HUES64 (cell line): ENCODE measurements at regions not wholly inside any gene's neighbourhood (a gene's known extent, or its start where the extent isn't known, plus 50 kb on each side); places are given as distances from the start of the nearest gene placed in this dataset.

Experiments
- H3K27ac ChIP-seq: 2 replicates; pipeline ENCODE4 v1.7.0; 2013; ENCODE audit warnings: low read depth, low read length, inconsistent platforms
- H3K27me3 ChIP-seq: 2 replicates; pipeline ENCODE4 v1.6.1; 2013; ENCODE audit warnings: mild to moderate bottlenecking, low read length; ENCODE audit not compliant: insufficient read depth
- H3K36me3 ChIP-seq: 2 replicates; pipeline ENCODE4 v1.6.1; 2013; ENCODE audit warnings: mild to moderate bottlenecking, low read length; ENCODE audit not compliant: insufficient read depth
- H3K4me1 ChIP-seq: 2 replicates; pipeline ENCODE4 v1.6.1; 2013; ENCODE audit warnings: mild to moderate bottlenecking, low read length, moderate library complexity; ENCODE audit not compliant: insufficient read depth
- H3K4me3 ChIP-seq: 2 replicates; pipeline ENCODE4 v1.5.1; 2013; ENCODE audit warnings: mild to moderate bottlenecking, low read length, moderate library complexity
- H3K9ac ChIP-seq: 2 replicates; pipeline ENCODE4 v1.6.1; 2013; ENCODE audit warnings: mild to moderate bottlenecking, low read depth, low read length
- H3K9me3 ChIP-seq: 2 replicates; pipeline ENCODE4 v1.6.1; 2013; ENCODE audit warnings: low read depth, low read length; ENCODE audit not compliant: insufficient read depth
- WGBS: fragments of 150-250, 120-280 bp; methylation state at CpG from one replicate; pipeline ENCODE4 v1.1.7; 2013; ENCODE audit warnings: missing lambda C conversion rate; 5-methylcytosine and 5-hydroxymethylcytosine counted together

- WGBS: no CpG with 5 or more reads among the region's 1 CpG
- Histone ChIP-seq H3K4me3 (no peak overlapping the region), H3K9ac (no peak overlapping the region), H3K9me3 (no peaks in the 10 kb centered on the region), H3K36me3 (no peaks in the 10 kb centered on the region), H3K4me1 (no peaks in the 10 kb centered on the region), H3K27ac (no peak overlapping the region), H3K27me3 (no peaks in the 10 kb centered on the region)
Observed at GRCh38 chr4:27846951-27847350, 986.3 kb downstream of the STIM2 start.

DNA sequence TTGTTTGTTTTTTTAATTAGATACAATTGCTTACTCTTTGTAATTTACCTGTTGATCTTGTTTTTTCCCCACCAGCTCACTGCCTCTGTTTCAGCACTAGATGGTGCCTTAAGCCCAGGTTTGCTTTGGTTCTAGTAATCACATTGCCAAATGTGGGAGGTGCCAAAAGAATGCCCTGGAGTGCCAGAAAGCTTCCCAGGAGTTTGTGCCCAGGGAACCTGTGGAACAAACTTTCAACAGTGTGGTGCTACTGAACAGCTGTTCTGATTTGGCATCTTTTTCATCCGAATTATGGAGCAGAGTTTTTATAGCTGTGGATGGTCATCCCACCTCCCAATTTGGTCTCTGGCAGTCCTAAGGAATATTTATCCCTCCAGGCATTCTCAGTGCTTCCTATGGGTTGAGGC, 1000.7 kb downstream of the STIM2 start:
- H3K36me3 ChIP-seq: no peaks in the 10 kb centered on the region
- H3K4me3 ChIP-seq: no peak overlapping the region
- no peaks in the 10 kb centered on the region for H3K27me3 ChIP-seq
- no peak overlapping the region for H3K9ac ChIP-seq
- no peaks in the 10 kb centered on the region for H3K4me1 ChIP-seq
- H3K27ac ChIP-seq: no peak overlapping the region
- 100% methylated on average over 1 of the region's 1 CpG for WGBS
- no peaks in the 10 kb centered on the region for H3K9me3 ChIP-seq

DNA sequence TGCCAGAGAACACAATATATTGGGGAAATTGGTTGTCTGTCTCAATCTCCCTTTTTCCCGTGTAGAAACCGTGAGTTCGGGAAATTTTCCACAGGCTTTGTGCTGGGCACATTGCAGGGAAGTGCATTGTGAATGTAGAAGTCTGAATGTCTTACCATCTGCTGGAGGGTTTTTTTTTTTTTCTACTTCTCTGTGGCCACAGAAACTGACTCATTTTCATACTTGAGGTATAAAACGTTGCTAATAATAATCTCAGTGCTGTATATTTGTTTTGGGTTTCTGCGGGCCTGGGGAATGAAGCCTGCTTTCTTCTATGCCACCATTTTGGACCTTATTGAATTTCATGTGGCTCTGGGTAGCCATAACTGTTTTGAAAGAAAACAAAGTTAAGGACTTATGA, 1001.2 kb downstream of the STIM2 start:
- Histone ChIP-seq H3K27me3 (no peaks in the 10 kb centered on the region), H3K36me3 (no peaks in the 10 kb centered on the region), H3K4me1 (no peaks in the 10 kb centered on the region), H3K4me3 (no peak overlapping the region), H3K27ac (no peak overlapping the region), H3K9me3 (no peaks in the 10 kb centered on the region), H3K9ac (no peak overlapping the region)
- 83% methylated on average over 5 of the region's 5 CpGs for WGBS

DNA sequence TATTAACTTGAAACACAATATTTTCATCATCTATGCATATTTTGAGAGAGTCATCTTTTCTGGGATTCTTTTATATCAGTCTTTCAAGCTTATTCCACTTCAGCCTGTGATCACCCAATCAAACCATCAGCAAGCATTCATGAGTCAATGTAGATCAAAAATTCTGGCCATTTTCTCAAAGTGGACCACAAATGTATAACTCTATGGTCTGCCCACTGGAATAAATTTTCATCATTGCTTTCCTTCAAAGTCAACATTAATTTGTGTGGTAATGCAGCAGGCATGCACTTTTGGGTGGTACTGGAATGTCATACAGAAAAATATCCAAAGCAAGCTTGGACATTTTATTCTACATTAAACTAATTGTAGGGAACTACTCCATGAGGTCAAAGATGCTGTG, 1013.0 kb downstream of the STIM2 start:
- H3K4me3 ChIP-seq: no peak overlapping the region
- H3K36me3 ChIP-seq: no peaks in the 10 kb centered on the region
- H3K9ac ChIP-seq: no peak overlapping the region
- H3K9me3 ChIP-seq: no peaks in the 10 kb centered on the region
- no peak overlapping the region for H3K27ac ChIP-seq
- no peaks in the 10 kb centered on the region for H3K27me3 ChIP-seq
- H3K4me1 ChIP-seq: no peaks in the 10 kb centered on the region

- Histone ChIP-seq H3K27me3 (no peaks in the 10 kb centered on the region), H3K4me3 (no peak overlapping the region), H3K4me1 (no peaks in the 10 kb centered on the region), H3K36me3 (no peaks in the 10 kb centered on the region), H3K9me3 (0 out of 2 replicates have a peak, but pooled peaks cover 6% of the 10 kb centered on the region), H3K9ac (no peak overlapping the region), H3K27ac (no peak overlapping the region)
Observed at GRCh38 chr4:27881705-27882104, 1021.1 kb downstream of the STIM2 start.

DNA sequence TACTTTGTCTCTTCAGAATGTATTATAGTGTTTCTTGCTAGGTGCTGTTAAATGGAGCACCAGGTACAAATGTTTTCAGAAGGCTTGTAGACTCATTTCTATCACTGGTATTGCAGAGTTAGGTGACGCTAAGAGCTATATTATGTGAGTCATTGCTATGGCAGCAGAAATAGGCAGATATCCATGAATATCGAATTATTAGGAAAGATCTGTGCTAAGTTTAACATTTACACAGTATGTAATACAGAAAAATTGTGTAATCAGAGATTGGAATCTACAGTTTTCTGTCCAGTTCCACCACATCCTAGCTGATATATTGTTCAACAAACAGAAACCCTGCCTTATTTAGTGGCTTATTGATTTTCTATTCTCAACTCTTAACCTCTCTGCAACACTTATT, 1025.5 kb downstream of the STIM2 start:
- no peaks in the 10 kb centered on the region for H3K36me3 ChIP-seq
- H3K4me3 ChIP-seq: no peak overlapping the region
- no peak overlapping the region for H3K9ac ChIP-seq
- no peaks in the 10 kb centered on the region for H3K4me1 ChIP-seq
- no peak overlapping the region for H3K27ac ChIP-seq
- WGBS: 97% methylated on average over 2 of the region's 2 CpGs
- no peaks in the 10 kb centered on the region; the same call in 1 of the 2 replicates for H3K9me3 ChIP-seq
- no peaks in the 10 kb centered on the region for H3K27me3 ChIP-seq

- Histone ChIP-seq H3K27me3 (no peaks in the 10 kb centered on the region), H3K4me1 (no peaks in the 10 kb centered on the region), H3K9ac (no peak overlapping the region), H3K9me3 (no peaks in the 10 kb centered on the region; the same call in 1 of the 2 replicates), H3K36me3 (no peaks in the 10 kb centered on the region), H3K4me3 (no peak overlapping the region), H3K27ac (no peak overlapping the region)
- WGBS: no CpG with 5 or more reads among the region's 2 CpGs
Observed at GRCh38 chr4:27887646-27888045, 1027.0 kb downstream of the STIM2 start.

DNA sequence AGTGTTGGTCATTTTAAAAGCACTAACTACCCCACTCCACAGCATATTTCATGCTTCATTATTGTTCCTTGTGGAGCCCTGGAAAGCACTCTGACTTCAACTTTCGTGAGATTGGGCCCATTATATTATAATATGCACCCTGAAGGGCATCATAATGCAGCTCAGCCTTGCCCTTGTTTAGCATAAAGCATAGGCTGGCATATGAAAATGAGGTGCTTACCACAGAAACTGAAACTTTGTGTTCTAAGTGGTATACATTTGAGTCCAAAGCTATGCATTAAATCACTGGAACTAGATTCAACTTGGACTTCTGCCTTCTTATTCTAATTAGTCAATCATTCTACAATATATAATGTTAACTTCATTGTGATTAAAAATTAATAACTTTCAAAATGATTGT, 1027.9 kb downstream of the STIM2 start:
- Histone ChIP-seq H3K4me3 (no peak overlapping the region), H3K36me3 (no peaks in the 10 kb centered on the region), H3K4me1 (no peaks in the 10 kb centered on the region), H3K27ac (no peak overlapping the region), H3K27me3 (no peaks in the 10 kb centered on the region), H3K9ac (no peak overlapping the region), H3K9me3 (no peaks in the 10 kb centered on the region; the same call in 1 of the 2 replicates)
- 88% methylated on average over 1 of the region's 1 CpG for WGBS

- no peak overlapping the region for H3K4me3 ChIP-seq
- WGBS: 96% methylated on average over 2 of the region's 2 CpGs
- no peaks in the 10 kb centered on the region for H3K27me3 ChIP-seq
- H3K9ac ChIP-seq: no peak overlapping the region
- H3K36me3 ChIP-seq: no peaks in the 10 kb centered on the region
- H3K9me3 ChIP-seq: no peaks in the 10 kb centered on the region; the same call in 1 of the 2 replicates
- H3K4me1 ChIP-seq: no peaks in the 10 kb centered on the region
- H3K27ac ChIP-seq: no peak overlapping the region
Observed at GRCh38 chr4:27894951-27895350, 1034.3 kb downstream of the STIM2 start.

GRCh38 chr4:27908356-27908755, 1047.7 kb downstream of the STIM2 start:
- H3K4me1 ChIP-seq: no peaks in the 10 kb centered on the region
- WGBS: 97% methylated on average over 3 of the region's 3 CpGs
- no peak overlapping the region for H3K4me3 ChIP-seq
- H3K9me3 ChIP-seq: no peaks in the 10 kb centered on the region
- no peaks in the 10 kb centered on the region for H3K27me3 ChIP-seq
- no peak overlapping the region for H3K27ac ChIP-seq
- no peaks in the 10 kb centered on the region for H3K36me3 ChIP-seq
- no peak overlapping the region for H3K9ac ChIP-seq

DNA sequence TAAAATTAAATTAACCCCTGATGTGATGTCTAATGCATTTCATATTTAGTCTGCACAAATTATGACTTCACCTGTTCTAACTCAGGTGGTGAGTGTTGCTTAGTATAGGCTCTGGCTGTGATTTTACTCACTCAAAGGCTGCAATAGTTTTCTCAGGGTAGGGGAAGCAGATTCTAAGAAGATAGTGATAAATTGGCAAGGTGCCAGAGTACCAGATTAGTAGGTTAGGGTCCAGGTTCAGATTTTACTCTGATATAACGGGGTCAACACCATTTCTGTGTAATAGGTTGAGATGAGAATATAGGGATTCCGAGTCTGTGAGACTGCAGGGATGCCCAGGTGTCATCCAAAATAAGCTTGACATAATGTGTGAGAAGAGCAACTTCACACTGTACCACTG, 1049.6 kb downstream of the STIM2 start:
- Histone ChIP-seq H3K4me3 (no peak overlapping the region), H3K27ac (no peak overlapping the region), H3K4me1 (no peaks in the 10 kb centered on the region), H3K9ac (no peak overlapping the region), H3K9me3 (no peaks in the 10 kb centered on the region), H3K27me3 (no peaks in the 10 kb centered on the region), H3K36me3 (no peaks in the 10 kb centered on the region)
- 92% methylated on average over 2 of the region's 2 CpGs for WGBS

GRCh38 chr4:27911047-27911446, 1050.4 kb downstream of the STIM2 start:
- no peaks in the 10 kb centered on the region for H3K9me3 ChIP-seq
- no peaks in the 10 kb centered on the region for H3K27me3 ChIP-seq
- H3K9ac ChIP-seq: no peak overlapping the region
- no peak overlapping the region for H3K4me3 ChIP-seq
- H3K4me1 ChIP-seq: no peaks in the 10 kb centered on the region
- H3K36me3 ChIP-seq: no peaks in the 10 kb centered on the region
- 98% methylated on average over 2 of the region's 2 CpGs for whole genome bisulfite sequencing
- no peak overlapping the region for H3K27ac ChIP-seq
